HG03469 (cell line): ENCODE measurements at regions not wholly inside any gene's neighbourhood (a gene's known extent, or its start where the extent isn't known, plus 50 kb on each side); places are given as distances from the start of the nearest gene placed in this dataset.

Experiments
- ATAC-seq: cut with Tn5 transposase; IDR thresholded peaks from one replicate; pipeline ENCODE4 v1.9.1; 2021; ENCODE audit warnings: mild to moderate bottlenecking, moderate library complexity, moderate number of reproducible peaks; ENCODE audit not compliant: unreplicated experiment

GRCh38 chr5:2143646-2144353, 261.1 kb upstream of the IRX4 start:
- no peak for ATAC-seq

- no peak for ATAC-seq
Measured at GRCh38 chr5:2143088-2143487, 260.4 kb upstream of the IRX4 start.

GRCh38 chr5:2142456-2142954, 259.8 kb upstream of the IRX4 start:
- no peak for ATAC-seq

GRCh38 chr5:2141254-2142000, 258.7 kb upstream of the IRX4 start:
- no peak for ATAC-seq

- ATAC-seq: no peak
Measured at GRCh38 chr5:2140501-2141175, 257.9 kb upstream of the IRX4 start.

- no peak for ATAC-seq
Measured at GRCh38 chr5:2139478-2139877, 256.8 kb upstream of the IRX4 start.

GRCh38 chr5:2138896-2139295, 256.2 kb upstream of the IRX4 start:
- no peak for ATAC-seq

- no peak for ATAC-seq
Measured at GRCh38 chr5:2137444-2138050, 254.8 kb upstream of the IRX4 start.

GRCh38 chr5:2136728-2137333, 254.1 kb upstream of the IRX4 start:
- ATAC-seq: no peak

GRCh38 chr5:2135833-2136232, 253.1 kb upstream of the IRX4 start:
- ATAC-seq: no peak

GRCh38 chr5:2135354-2135753, 252.6 kb upstream of the IRX4 start:
- no peak for ATAC-seq

GRCh38 chr5:2134543-2135292, 252.0 kb upstream of the IRX4 start:
- ATAC-seq: no peak

- ATAC-seq: no peak
Measured at GRCh38 chr5:2133936-2134335, 251.2 kb upstream of the IRX4 start.

GRCh38 chr5:2133080-2133479, 250.4 kb upstream of the IRX4 start:
- ATAC-seq: no peak

- ATAC-seq: no peak
Measured at GRCh38 chr5:2132497-2132847, 249.7 kb upstream of the IRX4 start.

GRCh38 chr5:2131826-2132496, 249.2 kb upstream of the IRX4 start:
- ATAC-seq: no peak

GRCh38 chr5:2131196-2131595, 248.5 kb upstream of the IRX4 start:
- ATAC-seq: no peak

GRCh38 chr5:2130361-2130760, 247.6 kb upstream of the IRX4 start:
- no peak for ATAC-seq

GRCh38 chr5:2129568-2130272, 247.0 kb upstream of the IRX4 start:
- no peak for ATAC-seq
